ENCODE measurements at regions not wholly inside any gene's neighbourhood (a gene's known extent, or its start where the extent isn't known, plus 50 kb on each side); places are given as distances from the start of the nearest gene placed in this dataset.

GRCh38 chr2:36137612-36138011 is 218.0 kb upstream of the CRIM1 start:
- no peak overlapping the region for H3K4me3 ChIP-seq (ENCODE audit: low read depth, low read length)
- no peak overlapping the region for H3K27ac ChIP-seq (ENCODE audit: extremely low read depth, low read depth, low read length)
- ChIA-PET POLR2A (no interaction called here), CTCF (interaction anchor here (0.7 kb wide), 1 partner anchor 213 kb away, joined by 4 read pairs; no protein-coding TSS in a partner anchor)
- no peaks in the 10 kb centered on the region for H3K4me1 ChIP-seq (ENCODE audit: control insufficient read depth, insufficient read depth, low read length)
- H3K36me3 ChIP-seq (ENCODE audit: control insufficient read depth in 2 of 2, insufficient read depth in 1 of 2, low read length in 2 of 2): no peaks in the 10 kb centered on the region
- TF ChIP-seq ZBTB20 (tag by site-specific recombination; IDR thresholded peaks at IDR 0.05): no peak
- no peak for TF ChIP-seq ZNF677 (tag by site-specific recombination; IDR thresholded peaks at IDR 0.05)
- no peak for TF ChIP-seq ZNF223 (tag by site-specific recombination; IDR thresholded peaks at IDR 0.05)
- no peak for TF ChIP-seq TRIM28 (IDR thresholded peaks at IDR 0.05; ENCODE audit: borderline replicate concordance, low read length)
- TF ChIP-seq, protein P1, sequence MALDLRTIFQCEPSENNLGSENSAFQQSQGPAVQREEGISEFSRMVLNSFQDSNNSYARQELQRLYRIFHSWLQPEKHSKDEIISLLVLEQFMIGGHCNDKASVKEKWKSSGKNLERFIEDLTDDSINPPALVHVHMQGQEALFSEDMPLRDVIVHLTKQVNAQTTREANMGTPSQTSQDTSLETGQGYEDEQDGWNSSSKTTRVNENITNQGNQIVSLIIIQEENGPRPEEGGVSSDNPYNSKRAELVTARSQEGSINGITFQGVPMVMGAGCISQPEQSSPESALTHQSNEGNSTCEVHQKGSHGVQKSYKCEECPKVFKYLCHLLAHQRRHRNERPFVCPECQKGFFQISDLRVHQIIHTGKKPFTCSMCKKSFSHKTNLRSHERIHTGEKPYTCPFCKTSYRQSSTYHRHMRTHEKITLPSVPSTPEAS (tag by site-specific recombination; IDR thresholded peaks at IDR 0.05): no peak
- no peak for TF ChIP-seq ZNF560 (tag by site-specific recombination; IDR thresholded peaks at IDR 0.05; ENCODE audit: borderline replicate concordance)
- no peak for TF ChIP-seq ZFP41 (tag by site-specific recombination; IDR thresholded peaks at IDR 0.05; ENCODE audit: borderline replicate concordance)
- no peak for TF ChIP-seq ZNF621 (tag by site-specific recombination; IDR thresholded peaks at IDR 0.05)
- TF ChIP-seq, protein P2, sequence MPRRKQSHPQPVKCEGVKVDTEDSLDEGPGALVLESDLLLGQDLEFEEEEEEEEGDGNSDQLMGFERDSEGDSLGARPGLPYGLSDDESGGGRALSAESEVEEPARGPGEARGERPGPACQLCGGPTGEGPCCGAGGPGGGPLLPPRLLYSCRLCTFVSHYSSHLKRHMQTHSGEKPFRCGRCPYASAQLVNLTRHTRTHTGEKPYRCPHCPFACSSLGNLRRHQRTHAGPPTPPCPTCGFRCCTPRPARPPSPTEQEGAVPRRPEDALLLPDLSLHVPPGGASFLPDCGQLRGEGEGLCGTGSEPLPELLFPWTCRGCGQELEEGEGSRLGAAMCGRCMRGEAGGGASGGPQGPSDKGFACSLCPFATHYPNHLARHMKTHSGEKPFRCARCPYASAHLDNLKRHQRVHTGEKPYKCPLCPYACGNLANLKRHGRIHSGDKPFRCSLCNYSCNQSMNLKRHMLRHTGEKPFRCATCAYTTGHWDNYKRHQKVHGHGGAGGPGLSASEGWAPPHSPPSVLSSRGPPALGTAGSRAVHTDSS (tag by site-specific recombination; IDR thresholded peaks at IDR 0.05): no peak
- TF ChIP-seq ZNF600 (tag by site-specific recombination; IDR thresholded peaks at IDR 0.05): no peak
- TF ChIP-seq SALL2 (tag by site-specific recombination; IDR thresholded peaks at IDR 0.05; ENCODE audit: borderline replicate concordance): no peak
- no peaks in the 10 kb centered on the region for H3K9me3 ChIP-seq (ENCODE audit: control insufficient read depth, insufficient read depth, low read depth, low read length)

DNA sequence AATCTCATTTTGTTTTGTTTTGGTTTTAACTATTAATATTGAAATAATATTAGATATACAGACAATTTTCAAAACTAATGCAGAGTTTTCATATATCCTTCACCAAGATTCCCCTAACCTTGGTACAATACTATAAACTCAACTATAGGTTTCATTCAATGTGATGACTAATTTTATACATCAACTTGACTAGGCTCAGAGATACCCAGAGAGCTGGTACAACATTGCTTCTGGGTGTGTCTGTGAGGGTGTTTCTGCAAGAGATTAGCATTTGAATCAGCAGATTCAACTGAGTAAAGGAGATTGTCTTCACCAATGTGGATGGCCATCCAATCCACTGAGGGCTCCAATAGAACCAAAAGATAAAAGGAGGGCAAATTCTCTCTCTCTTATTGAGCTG is 221.3 kb upstream of the CRIM1 start:
- no peaks in the 10 kb centered on the region for H3K36me3 ChIP-seq (ENCODE audit: control insufficient read depth in 2 of 2, insufficient read depth in 1 of 2, low read length in 2 of 2)
- H3K27ac ChIP-seq (ENCODE audit: extremely low read depth, low read depth, low read length): no peak overlapping the region
- ChIA-PET POLR2A (no interaction called here), CTCF (no interaction called here)
- H3K9me3 ChIP-seq (ENCODE audit: control insufficient read depth, insufficient read depth, low read depth, low read length): no peaks in the 10 kb centered on the region
- no peaks in the 10 kb centered on the region for H3K4me1 ChIP-seq (ENCODE audit: control insufficient read depth, insufficient read depth, low read length)
- no peak overlapping the region for H3K4me3 ChIP-seq (ENCODE audit: low read depth, low read length)
- no peak for TF ChIP-seq ZNF626 (tag by site-specific recombination; IDR thresholded peaks at IDR 0.05)
- no peak for TF ChIP-seq OSR2 (tag by site-specific recombination; IDR thresholded peaks at IDR 0.05)
- no peak for TF ChIP-seq ZNF362 (tag by site-specific recombination; IDR thresholded peaks at IDR 0.05)
- no peak for TF ChIP-seq ZNF354C (tag by site-specific recombination; IDR thresholded peaks at IDR 0.05; ENCODE audit: borderline replicate concordance, low read depth)
- TF ChIP-seq ZBTB49 (tag by site-specific recombination; IDR thresholded peaks at IDR 0.05; ENCODE audit: low read depth): no peak
- no peak for TF ChIP-seq ZNF510 (tag by site-specific recombination; IDR thresholded peaks at IDR 0.05; ENCODE audit: insufficient replicate concordance)
- no peak for TF ChIP-seq CTCF (tag by site-specific recombination; IDR thresholded peaks at IDR 0.05)
- no peak for TF ChIP-seq ZNF776 (tag by site-specific recombination; IDR thresholded peaks at IDR 0.05; ENCODE audit: borderline replicate concordance)
- TF ChIP-seq ZNF677 (tag by site-specific recombination; IDR thresholded peaks at IDR 0.05): no peak
- no peak for TF ChIP-seq OVOL3 (tag by site-specific recombination; IDR thresholded peaks at IDR 0.05)
- no peak for TF ChIP-seq MYNN (tag by site-specific recombination; IDR thresholded peaks at IDR 0.05; ENCODE audit: borderline replicate concordance)
- TF ChIP-seq, protein P3, sequence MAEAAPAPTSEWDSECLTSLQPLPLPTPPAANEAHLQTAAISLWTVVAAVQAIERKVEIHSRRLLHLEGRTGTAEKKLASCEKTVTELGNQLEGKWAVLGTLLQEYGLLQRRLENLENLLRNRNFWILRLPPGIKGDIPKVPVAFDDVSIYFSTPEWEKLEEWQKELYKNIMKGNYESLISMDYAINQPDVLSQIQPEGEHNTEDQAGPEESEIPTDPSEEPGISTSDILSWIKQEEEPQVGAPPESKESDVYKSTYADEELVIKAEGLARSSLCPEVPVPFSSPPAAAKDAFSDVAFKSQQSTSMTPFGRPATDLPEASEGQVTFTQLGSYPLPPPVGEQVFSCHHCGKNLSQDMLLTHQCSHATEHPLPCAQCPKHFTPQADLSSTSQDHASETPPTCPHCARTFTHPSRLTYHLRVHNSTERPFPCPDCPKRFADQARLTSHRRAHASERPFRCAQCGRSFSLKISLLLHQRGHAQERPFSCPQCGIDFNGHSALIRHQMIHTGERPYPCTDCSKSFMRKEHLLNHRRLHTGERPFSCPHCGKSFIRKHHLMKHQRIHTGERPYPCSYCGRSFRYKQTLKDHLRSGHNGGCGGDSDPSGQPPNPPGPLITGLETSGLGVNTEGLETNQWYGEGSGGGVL (tag by site-specific recombination; IDR thresholded peaks at IDR 0.05): no peak
- TF ChIP-seq, protein P4, sequence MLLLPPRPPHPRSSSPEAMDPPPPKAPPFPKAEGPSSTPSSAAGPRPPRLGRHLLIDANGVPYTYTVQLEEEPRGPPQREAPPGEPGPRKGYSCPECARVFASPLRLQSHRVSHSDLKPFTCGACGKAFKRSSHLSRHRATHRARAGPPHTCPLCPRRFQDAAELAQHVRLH (tag by site-specific recombination; IDR thresholded peaks at IDR 0.05): no peak
- no peak for TF ChIP-seq KLF7 (tag by site-specific recombination; IDR thresholded peaks at IDR 0.05; ENCODE audit: borderline replicate concordance)

Measured in HEK293 (cell line).